ENCODE measurements at regions not wholly inside any gene's neighbourhood (a gene's known extent, or its start where the extent isn't known, plus 50 kb on each side); places are given as distances from the start of the nearest gene placed in this dataset.
A peak's percentile ranks its signal among the peaks of the same experiment; 100 is the strongest.

DNA sequence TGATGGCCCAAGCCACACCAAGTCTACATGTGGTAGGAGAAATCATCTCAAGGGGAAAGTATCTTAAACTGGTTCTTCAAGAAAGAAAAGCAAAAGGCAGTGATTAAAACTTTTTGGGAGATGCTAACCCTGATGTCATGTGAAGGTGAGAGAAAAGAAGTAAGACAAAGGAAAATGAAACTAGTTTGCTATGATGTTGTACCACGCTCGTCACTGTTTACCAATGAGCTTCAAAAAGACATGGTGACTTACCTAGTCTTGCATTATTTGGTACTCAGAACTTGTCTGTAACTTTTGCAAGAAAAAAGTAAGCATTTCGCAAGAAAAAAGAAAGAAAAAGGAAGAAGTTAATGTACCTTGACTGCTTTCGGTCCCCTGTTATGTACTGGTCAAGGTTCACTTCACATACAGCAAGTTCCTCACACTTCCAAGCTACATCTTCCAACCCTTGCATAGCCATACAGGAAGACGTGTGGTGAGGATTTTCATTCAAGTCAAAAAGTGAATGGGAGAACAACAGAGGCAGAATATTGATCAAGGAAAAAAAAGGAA is 739.3 kb downstream of the NR2F1-AS1 start:
- Histone ChIP-seq H3K4me3 (ENCODE audit: low read depth, low read length, poor library complexity, severe bottlenecking) (no peak overlapping the region), H3K4me2 (ENCODE audit: low read length) (no peak overlapping the region), H3K9me3 (ENCODE audit: low read length) (no peaks in the 10 kb centered on the region), H3K36me3 (ENCODE audit: insufficient read depth, low read length) (no peaks in the 10 kb centered on the region), H2AFZ (ENCODE audit: low read length) (no peak overlapping the region), H3K9me2 (ENCODE audit: insufficient read depth, low read length) (no peaks in the 10 kb centered on the region), H3K27ac (ENCODE audit: low read depth, low read length, poor library complexity, severe bottlenecking) (no peak overlapping the region), H4K20me1 (ENCODE audit: insufficient read depth, low read length) (no peaks in the 10 kb centered on the region), H3K4me1 (ENCODE audit: insufficient read depth, low read length, poor library complexity, severe bottlenecking) (no peaks in the 10 kb centered on the region), H3K79me2 (ENCODE audit: insufficient read depth, low read depth, low read length) (no peaks in the 10 kb centered on the region)
- intact Hi-C loops (cut with micrococcal nuclease; ENCODE audit: unreplicated experiment), result no loop called here
- no peak for TF ChIP-seq EZH2phosphoT487 (IDR thresholded peaks at IDR 0.05; ENCODE audit: borderline replicate concordance, low read depth, low read length)
- TF ChIP-seq, protein P1, sequence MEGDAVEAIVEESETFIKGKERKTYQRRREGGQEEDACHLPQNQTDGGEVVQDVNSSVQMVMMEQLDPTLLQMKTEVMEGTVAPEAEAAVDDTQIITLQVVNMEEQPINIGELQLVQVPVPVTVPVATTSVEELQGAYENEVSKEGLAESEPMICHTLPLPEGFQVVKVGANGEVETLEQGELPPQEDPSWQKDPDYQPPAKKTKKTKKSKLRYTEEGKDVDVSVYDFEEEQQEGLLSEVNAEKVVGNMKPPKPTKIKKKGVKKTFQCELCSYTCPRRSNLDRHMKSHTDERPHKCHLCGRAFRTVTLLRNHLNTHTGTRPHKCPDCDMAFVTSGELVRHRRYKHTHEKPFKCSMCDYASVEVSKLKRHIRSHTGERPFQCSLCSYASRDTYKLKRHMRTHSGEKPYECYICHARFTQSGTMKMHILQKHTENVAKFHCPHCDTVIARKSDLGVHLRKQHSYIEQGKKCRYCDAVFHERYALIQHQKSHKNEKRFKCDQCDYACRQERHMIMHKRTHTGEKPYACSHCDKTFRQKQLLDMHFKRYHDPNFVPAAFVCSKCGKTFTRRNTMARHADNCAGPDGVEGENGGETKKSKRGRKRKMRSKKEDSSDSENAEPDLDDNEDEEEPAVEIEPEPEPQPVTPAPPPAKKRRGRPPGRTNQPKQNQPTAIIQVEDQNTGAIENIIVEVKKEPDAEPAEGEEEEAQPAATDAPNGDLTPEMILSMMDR (conservative IDR thresholded peaks at IDR 0.05; ENCODE audit: low read length), result no peak
- CTCF ChIA-PET (ENCODE audit: unreplicated experiment), result no interaction called here
- no TSS peak for BruUV-seq (replicated peaks)
- DNase-seq (ENCODE audit: low spot score), result no peak
- POLR2A ChIA-PET, result no interaction called here

DNA sequence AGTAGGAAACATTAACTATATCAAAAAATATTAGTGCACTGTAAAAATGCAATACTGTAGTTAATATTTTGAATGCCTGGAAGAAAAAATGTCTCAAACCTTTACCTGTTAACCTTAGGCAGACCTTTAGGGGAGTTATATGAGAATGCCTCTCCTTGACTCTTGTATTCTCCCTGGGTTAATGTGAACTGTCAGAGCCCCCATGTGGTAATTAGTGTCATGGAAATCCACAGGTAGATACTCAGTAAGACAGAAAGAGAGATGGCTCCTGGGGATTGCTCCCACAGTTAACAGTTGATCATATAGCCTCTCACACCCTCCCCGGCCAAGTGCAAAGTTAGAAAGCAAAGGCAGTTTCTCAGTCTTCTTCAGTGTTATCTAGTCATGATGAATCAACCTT is 742.8 kb downstream of the NR2F1-AS1 start:
- TF ChIP-seq, protein P1 (conservative IDR thresholded peaks at IDR 0.05; ENCODE audit: low read length), result 0 out of 2 replicates have a peak, but pooled peaks have one; percentile 16
- TF ChIP-seq EZH2phosphoT487 (IDR thresholded peaks at IDR 0.05; ENCODE audit: borderline replicate concordance, low read depth, low read length), result no peak
- Histone ChIP-seq H3K36me3 (ENCODE audit: insufficient read depth, low read length) (no peaks in the 10 kb centered on the region), H3K4me2 (ENCODE audit: low read length) (no peak overlapping the region), H3K27ac (ENCODE audit: low read depth, low read length, poor library complexity, severe bottlenecking) (no peak overlapping the region), H3K9me3 (ENCODE audit: low read length) (no peaks in the 10 kb centered on the region), H3K4me1 (ENCODE audit: insufficient read depth, low read length, poor library complexity, severe bottlenecking) (no peaks in the 10 kb centered on the region), H3K79me2 (ENCODE audit: insufficient read depth, low read depth, low read length) (no peaks in the 10 kb centered on the region), H3K4me3 (ENCODE audit: low read depth, low read length, poor library complexity, severe bottlenecking) (no peak overlapping the region), H4K20me1 (ENCODE audit: insufficient read depth, low read length) (no peaks in the 10 kb centered on the region), H3K9me2 (ENCODE audit: insufficient read depth, low read length) (no peaks in the 10 kb centered on the region), H2AFZ (ENCODE audit: low read length) (no peak overlapping the region)
- POLR2A ChIA-PET, result no interaction called here
- no peak for DNase-seq (ENCODE audit: low spot score)
- intact Hi-C loops (cut with micrococcal nuclease; ENCODE audit: unreplicated experiment), result loop anchor here (5.0 kb wide), 1 partner anchor 481 kb away; no protein-coding TSS in a partner anchor
- CTCF ChIA-PET (ENCODE audit: unreplicated experiment), result no interaction called here
- BruUV-seq (replicated peaks), result no TSS peak

DNA sequence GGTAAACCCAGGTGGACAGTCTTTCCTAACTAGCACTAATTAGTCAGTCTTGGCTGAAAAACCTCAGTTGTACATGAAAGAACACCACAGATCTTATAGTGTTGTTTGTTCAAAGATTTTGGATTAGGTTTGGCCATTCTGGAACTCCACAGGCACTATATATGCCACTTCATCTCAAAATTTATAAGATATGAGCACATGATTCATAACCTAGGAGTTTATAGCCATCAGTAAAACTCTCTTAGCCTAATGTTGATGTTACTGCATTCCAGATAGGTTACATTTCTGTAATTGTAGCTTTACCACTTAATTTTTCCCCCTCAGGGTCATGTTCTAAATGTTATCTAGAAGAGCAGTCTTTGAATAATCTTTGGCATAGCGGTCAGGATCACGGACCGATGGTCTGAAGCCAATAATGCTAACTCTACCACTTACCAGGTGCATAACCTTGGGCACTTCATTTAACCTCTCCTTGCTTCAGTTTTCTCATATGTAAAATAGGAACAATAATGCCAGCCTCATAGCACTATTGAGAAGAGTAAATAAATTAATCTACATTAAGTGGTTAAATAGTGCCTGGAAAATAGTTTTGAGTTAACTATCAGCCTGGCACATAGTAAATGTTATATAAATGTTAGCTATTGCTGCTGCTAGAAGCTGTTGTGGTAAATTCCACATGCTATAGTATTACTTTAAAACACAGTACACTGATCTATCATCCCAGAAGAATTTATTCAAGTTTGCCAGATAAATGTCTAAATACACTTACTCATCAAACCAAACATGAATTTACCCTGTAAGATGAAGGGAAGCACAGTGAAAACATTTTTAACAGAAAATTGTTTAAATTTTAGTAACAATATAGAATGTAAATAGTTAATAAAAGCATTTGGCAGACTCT is 743.9 kb downstream of the NR2F1-AS1 start:
- CTCF ChIA-PET (ENCODE audit: unreplicated experiment), result no interaction called here
- Histone ChIP-seq H3K9me3 (ENCODE audit: low read length) (no peaks in the 10 kb centered on the region), H3K79me2 (ENCODE audit: insufficient read depth, low read depth, low read length) (no peaks in the 10 kb centered on the region), H3K4me2 (ENCODE audit: low read length) (no peak overlapping the region), H3K27ac (ENCODE audit: low read depth, low read length, poor library complexity, severe bottlenecking) (no peak overlapping the region), H3K9me2 (ENCODE audit: insufficient read depth, low read length) (no peaks in the 10 kb centered on the region), H3K36me3 (ENCODE audit: insufficient read depth, low read length) (no peaks in the 10 kb centered on the region), H3K4me3 (ENCODE audit: low read depth, low read length, poor library complexity, severe bottlenecking) (no peak overlapping the region), H4K20me1 (ENCODE audit: insufficient read depth, low read length) (no peaks in the 10 kb centered on the region), H2AFZ (ENCODE audit: low read length) (no peak overlapping the region), H3K4me1 (ENCODE audit: insufficient read depth, low read length, poor library complexity, severe bottlenecking) (no peaks in the 10 kb centered on the region)
- no TSS peak for BruUV-seq (replicated peaks)
- TF ChIP-seq EZH2phosphoT487 (IDR thresholded peaks at IDR 0.05; ENCODE audit: borderline replicate concordance, low read depth, low read length), result no peak
- TF ChIP-seq, protein P1 (conservative IDR thresholded peaks at IDR 0.05; ENCODE audit: low read length), result no peak
- POLR2A ChIA-PET, result no interaction called here
- DNase-seq (ENCODE audit: low spot score), result no peak
- intact Hi-C loops (cut with micrococcal nuclease; ENCODE audit: unreplicated experiment), result loop anchor here (5.0 kb wide), 1 partner anchor 480 kb away; no protein-coding TSS in a partner anchor

Data from OCI-LY7 (cell line).